IPS-20b (cell line): ENCODE measurements at regions not wholly inside any gene's neighbourhood (a gene's known extent, or its start where the extent isn't known, plus 50 kb on each side); places are given as distances from the start of the nearest gene placed in this dataset.

Source experiments
- H3K27ac ChIP-seq: one replicate; pipeline ENCODE4 v1.5.1; 2013; ENCODE audit warnings: low read length
- H3K27me3 ChIP-seq: 2 replicates; pipeline ENCODE4 v1.6.1; 2013; ENCODE audit warnings: mild to moderate bottlenecking, low read length, inconsistent platforms; ENCODE audit not compliant: insufficient read depth
- H3K36me3 ChIP-seq: 2 replicates; pipeline ENCODE4 v1.6.1; 2013; ENCODE audit warnings: low read depth, mild to moderate bottlenecking, inconsistent platforms, low read length, moderate library complexity; ENCODE audit not compliant: insufficient read depth
- H3K4me1 ChIP-seq: 2 replicates; pipeline ENCODE4 v1.6.1; 2013; ENCODE audit warnings: mild to moderate bottlenecking, control low read depth, inconsistent platforms, low read length, moderate library complexity; ENCODE audit not compliant: insufficient read depth
- H3K4me3 ChIP-seq: 2 replicates; pipeline ENCODE4 v1.5.1; 2013; ENCODE audit warnings: mild to moderate bottlenecking, low read length, inconsistent platforms
- H3K9ac ChIP-seq: 2 replicates; pipeline ENCODE4 v1.6.1; 2013; ENCODE audit warnings: low read depth, mild to moderate bottlenecking, inconsistent platforms, low read length, moderate library complexity
- H3K9me3 ChIP-seq: 2 replicates; pipeline ENCODE4 v1.6.1; 2013; ENCODE audit warnings: mild to moderate bottlenecking, low read depth, low read length, inconsistent platforms; ENCODE audit not compliant: insufficient read depth

GRCh38 chr5:166938071-166938470, 1353.4 kb upstream of the WWC1 start:
- Histone ChIP-seq H3K36me3 (no peaks in the 10 kb centered on the region), H3K9me3 (no peaks in the 10 kb centered on the region; the same call in 1 of the 2 replicates), H3K9ac (no peak overlapping the region), H3K4me1 (no peaks in the 10 kb centered on the region), H3K4me3 (no peak overlapping the region), H3K27me3 (no peaks in the 10 kb centered on the region), H3K27ac (no peak overlapping the region)

- no peak overlapping the region for H3K4me3 ChIP-seq
- H3K9ac ChIP-seq, result no peak overlapping the region
- H3K4me1 ChIP-seq, result no peaks in the 10 kb centered on the region
- no peaks in the 10 kb centered on the region for H3K36me3 ChIP-seq
- H3K27me3 ChIP-seq, result no peaks in the 10 kb centered on the region
- H3K9me3 ChIP-seq, result peaks cover 3% of the 10 kb centered on the region; the same call in 1 of the 2 replicates
- no peak overlapping the region for H3K27ac ChIP-seq
Observed at GRCh38 chr5:166942948-166943347, 1348.5 kb upstream of the WWC1 start.

GRCh38 chr5:166947045-166947444, 1344.4 kb upstream of the WWC1 start:
- Histone ChIP-seq H3K9me3 (peaks cover 3% of the 10 kb centered on the region; the same call in 1 of the 2 replicates), H3K36me3 (no peaks in the 10 kb centered on the region), H3K4me1 (no peaks in the 10 kb centered on the region), H3K9ac (no peak overlapping the region), H3K27ac (no peak overlapping the region), H3K4me3 (no peak overlapping the region), H3K27me3 (no peaks in the 10 kb centered on the region)

- Histone ChIP-seq H3K27me3 (no peaks in the 10 kb centered on the region), H3K27ac (no peak overlapping the region), H3K9ac (no peak overlapping the region), H3K9me3 (no peaks in the 10 kb centered on the region), H3K36me3 (no peaks in the 10 kb centered on the region), H3K4me1 (no peaks in the 10 kb centered on the region), H3K4me3 (no peak overlapping the region)
Observed at GRCh38 chr5:166948679-166949078, 1342.8 kb upstream of the WWC1 start.

- Histone ChIP-seq H3K27me3 (no peaks in the 10 kb centered on the region), H3K27ac (no peak overlapping the region), H3K9ac (no peak overlapping the region), H3K9me3 (no peaks in the 10 kb centered on the region), H3K4me3 (no peak overlapping the region), H3K36me3 (no peaks in the 10 kb centered on the region), H3K4me1 (no peaks in the 10 kb centered on the region)
Observed at GRCh38 chr5:166952048-166952447, 1339.4 kb upstream of the WWC1 start.

- H3K36me3 ChIP-seq, result no peaks in the 10 kb centered on the region
- peaks cover 4% of the 10 kb centered on the region; the same call in 1 of the 2 replicates for H3K4me1 ChIP-seq
- no peak overlapping the region for H3K9ac ChIP-seq
- no peak overlapping the region for H3K27ac ChIP-seq
- no peak overlapping the region for H3K4me3 ChIP-seq
- H3K9me3 ChIP-seq, result no peaks in the 10 kb centered on the region
- H3K27me3 ChIP-seq, result no peaks in the 10 kb centered on the region
Observed at GRCh38 chr5:166957782-166958181, 1333.7 kb upstream of the WWC1 start.

GRCh38 chr5:166959766-166960165, 1331.7 kb upstream of the WWC1 start:
- H3K4me1 ChIP-seq, result peaks cover 4% of the 10 kb centered on the region; the same call in 1 of the 2 replicates

GRCh38 chr5:166961028-166961427, 1330.4 kb upstream of the WWC1 start:
- Histone ChIP-seq H3K36me3 (no peaks in the 10 kb centered on the region), H3K27ac (no peak overlapping the region), H3K9ac (no peak overlapping the region), H3K9me3 (no peaks in the 10 kb centered on the region), H3K4me3 (no peak overlapping the region), H3K27me3 (no peaks in the 10 kb centered on the region), H3K4me1 (peaks cover 4% of the 10 kb centered on the region; the same call in 1 of the 2 replicates)

More at GRCh38 chr5:166959766-166960165, 1331.7 kb upstream of the WWC1 start:
- no peak overlapping the region for H3K4me3 ChIP-seq
- H3K36me3 ChIP-seq, result no peaks in the 10 kb centered on the region
- H3K27me3 ChIP-seq, result no peaks in the 10 kb centered on the region
- no peak overlapping the region for H3K9ac ChIP-seq
- H3K27ac ChIP-seq, result no peak overlapping the region
- no peaks in the 10 kb centered on the region for H3K9me3 ChIP-seq

GRCh38 chr5:166961913-166962312, 1329.5 kb upstream of the WWC1 start:
- Histone ChIP-seq H3K36me3 (no peaks in the 10 kb centered on the region), H3K9me3 (no peaks in the 10 kb centered on the region), H3K9ac (no peak overlapping the region), H3K27me3 (no peaks in the 10 kb centered on the region), H3K27ac (no peak overlapping the region), H3K4me3 (no peak overlapping the region), H3K4me1 (peaks cover 4% of the 10 kb centered on the region; the same call in 1 of the 2 replicates)

- Histone ChIP-seq H3K27ac (no peak overlapping the region), H3K9me3 (no peaks in the 10 kb centered on the region)
Observed at GRCh38 chr5:166962461-166962860, 1329.0 kb upstream of the WWC1 start.

GRCh38 chr5:166963596-166963995, 1327.8 kb upstream of the WWC1 start:
- peaks cover 4% of the 10 kb centered on the region; the same call in 1 of the 2 replicates for H3K4me1 ChIP-seq
- no peaks in the 10 kb centered on the region for H3K9me3 ChIP-seq
- H3K36me3 ChIP-seq, result no peaks in the 10 kb centered on the region
- H3K9ac ChIP-seq, result no peak overlapping the region
- no peak overlapping the region for H3K27ac ChIP-seq
- no peak overlapping the region for H3K4me3 ChIP-seq
- H3K27me3 ChIP-seq, result no peaks in the 10 kb centered on the region

More at GRCh38 chr5:166962461-166962860, 1329.0 kb upstream of the WWC1 start:
- Histone ChIP-seq H3K4me3 (no peak overlapping the region), H3K9ac (no peak overlapping the region), H3K4me1 (peaks cover 4% of the 10 kb centered on the region; the same call in 1 of the 2 replicates), H3K27me3 (no peaks in the 10 kb centered on the region), H3K36me3 (no peaks in the 10 kb centered on the region)

GRCh38 chr5:166977911-166978422, 1313.5 kb upstream of the WWC1 start:
- Histone ChIP-seq H3K9ac (peak overlapping the region; percentile 63; the same call in 1 of the 2 replicates), H3K4me3 (peak overlapping the region; percentile 88), H3K9me3 (no peaks in the 10 kb centered on the region; the same call in 1 of the 2 replicates), H3K36me3 (no peaks in the 10 kb centered on the region), H3K27me3 (peaks cover 23% of the 10 kb centered on the region), H3K4me1 (peaks cover 24% of the 10 kb centered on the region; the same call in 1 of the 2 replicates), H3K27ac (no peak overlapping the region)
